Lung (tissue), 11 donors: ENCODE measurements at regions not wholly inside any gene's neighbourhood (a gene's known extent, or its start where the extent isn't known, plus 50 kb on each side); places are given as distances from the start of the nearest gene placed in this dataset.

Source experiments
- ATAC-seq: fragments of 200-7000 bp; cut with Tn5 transposase; one replicate; pipeline ENCODE4 v1.9.1; 2020; ENCODE audit warnings: moderate number of reproducible peaks; ENCODE audit not compliant: insufficient read depth, low FRiP score
- DNase-seq, 3 donors: peaks; one replicate each; pipeline ENCODE4 v3.0.0-alpha.2; 2013 to 2017
- H3K27ac ChIP-seq, 2 donors: one replicate each; pipeline ENCODE4 v1.5.1; 2013; ENCODE audit warnings: mild to moderate bottlenecking in 2 of 2, moderate library complexity in 2 of 2, control low read depth in 1 of 2, inconsistent platforms in 1 of 2, low read depth in 1 of 2, low read length in 1 of 2
- H3K27me3 ChIP-seq, 3 donors: one replicate each; pipeline ENCODE4 v1.5.1; 2013; ENCODE audit warnings: low read length in 2 of 3; ENCODE audit not compliant: control insufficient read depth in 3 of 3, insufficient read depth in 3 of 3
- H3K36me3 ChIP-seq, 4 donors: one replicate each; pipeline ENCODE4 v1.5.1; 2013; ENCODE audit warnings: low read length in 4 of 4, mild to moderate bottlenecking in 1 of 4, moderate library complexity in 1 of 4; ENCODE audit not compliant: control insufficient read depth in 4 of 4, insufficient read depth in 4 of 4
- H3K4me1 ChIP-seq, 5 donors: one replicate each; pipeline ENCODE4 v1.5.1; 2013; ENCODE audit warnings: low read length in 5 of 5, mild to moderate bottlenecking in 2 of 5, moderate library complexity in 1 of 5; ENCODE audit not compliant: control insufficient read depth in 5 of 5, insufficient read depth in 5 of 5
- H3K4me3 ChIP-seq: one replicate; pipeline ENCODE4 v1.5.1; 2013; ENCODE audit warnings: mild to moderate bottlenecking, control low read depth, moderate library complexity
- H3K9ac ChIP-seq, 2 donors: one replicate each; pipeline ENCODE4 v1.5.1; 2013; ENCODE audit warnings: low read length in 2 of 2, control low read depth in 1 of 2; ENCODE audit not compliant: insufficient read depth in 1 of 2
- H3K9me3 ChIP-seq, 4 donors: one replicate each; pipeline ENCODE4 v1.5.1; 2013; ENCODE audit warnings: low read length in 3 of 4, mild to moderate bottlenecking in 1 of 4, moderate library complexity in 1 of 4; ENCODE audit not compliant: control insufficient read depth in 4 of 4, insufficient read depth in 3 of 4
- CTCF ChIP-seq: IDR thresholded peaks from 2 replicates; pipeline ENCODE4 v1.5.1; 2012; ENCODE audit warnings: mild to moderate bottlenecking; ENCODE audit errors: control extremely low read depth, extremely low read depth
- WGBS, 2 donors: extraction: QIAGEN DNeasy Blood & Tissue Kit; methylation state at CpG; one replicate each; pipeline ENCODE4 v1.1.7; 2013; 5-methylcytosine and 5-hydroxymethylcytosine counted together
- donor health status: control.
- donor health status: control.
- donor health status: Bipolar disorder and iron deficiency.
- donor health status: healthy.
- donor health status: DM: yes; HTN: yes; CAD: no.

- 71 to 72% methylated on average over 3 of the region's 3 CpGs for WGBS, 2 donors
These were observed 830.1 kb upstream of the MGAT4C start for GRCh38 chr12:87086118-87086891.

GRCh38 chr12:87085286-87085685, 829.1 kb upstream of the MGAT4C start:
- H3K36me3 ChIP-seq = no peaks in the 10 kb centered on the region
- no peak overlapping the region for H3K4me3 ChIP-seq
- no peak overlapping the region for H3K9ac ChIP-seq
- H3K27me3 ChIP-seq = no peaks in the 10 kb centered on the region
- TF ChIP-seq CTCF = no peak
- ATAC-seq (no peak), DNase-seq (no peak)
- H3K27ac ChIP-seq = no peak overlapping the region
- H3K4me1 ChIP-seq = no peaks in the 10 kb centered on the region
- H3K9me3 ChIP-seq = no peaks in the 10 kb centered on the region

More at GRCh38 chr12:87086118-87086891, 830.1 kb upstream of the MGAT4C start:
- no peaks in the 10 kb centered on the region for H3K27me3 ChIP-seq
- H3K4me3 ChIP-seq = no peak overlapping the region
- DNase-seq (no peak), ATAC-seq (no peak)
- H3K9me3 ChIP-seq = no peaks in the 10 kb centered on the region
- no peaks in the 10 kb centered on the region for H3K4me1 ChIP-seq
- no peak overlapping the region for H3K27ac ChIP-seq
- H3K9ac ChIP-seq = no peak overlapping the region
- TF ChIP-seq CTCF = no peak
- H3K36me3 ChIP-seq = no peaks in the 10 kb centered on the region

GRCh38 chr12:87082756-87083155, 826.6 kb upstream of the MGAT4C start:
- no peak for TF ChIP-seq CTCF
- H3K36me3 ChIP-seq = no peaks in the 10 kb centered on the region
- DNase-seq (no peak), ATAC-seq (no peak)
- 85 to 87% methylated on average over 2 of the region's 2 CpGs for WGBS, 2 donors
- H3K9ac ChIP-seq = no peak overlapping the region
- no peak overlapping the region for H3K4me3 ChIP-seq
- no peaks in the 10 kb centered on the region for H3K27me3 ChIP-seq
- H3K9me3 ChIP-seq = no peaks in the 10 kb centered on the region
- no peaks in the 10 kb centered on the region for H3K4me1 ChIP-seq
- no peak overlapping the region for H3K27ac ChIP-seq

- Histone ChIP-seq H3K9ac (no peak overlapping the region), H3K4me1 (no peaks in the 10 kb centered on the region), H3K9me3 (peaks cover 0 to 7% (median under 1%) of the 10 kb centered on the region in 4 donors), H3K27me3 (no peaks in the 10 kb centered on the region), H3K27ac (no peak overlapping the region), H3K4me3 (no peak overlapping the region), H3K36me3 (no peaks in the 10 kb centered on the region)
- no peak for DNase-seq
- WGBS, 2 donors = 89 to 90% methylated on average over 2 of the region's 2 CpGs
- TF ChIP-seq CTCF = no peak
- no peak for ATAC-seq
These were observed 818.6 kb upstream of the MGAT4C start for GRCh38 chr12:87074781-87075180.
